Tibial nerve (tissue), 4 donors: ENCODE measurements at regions not wholly inside any gene's neighbourhood (a gene's known extent, or its start where the extent isn't known, plus 50 kb on each side); places are given as distances from the start of the nearest gene placed in this dataset.

ENCODE experiments used
- CTCF ChIP-seq, 5 experiments: fragments of 200-600 bp in 3 of 5; fragments of 450-650 bp in 2 of 5; sonication (generic) in 3 of 5; IDR thresholded peaks; one replicate each; pipeline ENCODE4 v1.5.1; 2016 to 2019; ENCODE audit warnings: antibody characterized with exemption in 5 of 5, mild to moderate bottlenecking in 3 of 5, moderate library complexity in 2 of 5
- EP300 ChIP-seq, 2 donors: sonication (generic); formaldehyde crosslinking; IDR thresholded peaks; one replicate each; pipeline ENCODE4 v1.6.1; 2017; ENCODE audit warnings: antibody characterized with exemption in 2 of 2, mild to moderate bottlenecking in 1 of 2

GRCh38 chr10:25858076-25858475, 76.0 kb upstream of the MYO3A start:
- TF ChIP-seq CTCF (IDR thresholded peaks at IDR 0.05) (no peak), EP300 (IDR thresholded peaks at IDR 0.05) (no peak)
